ENCODE measurements at regions not wholly inside any gene's neighbourhood (a gene's known extent, or its start where the extent isn't known, plus 50 kb on each side); places are given as distances from the start of the nearest gene placed in this dataset.

DNA sequence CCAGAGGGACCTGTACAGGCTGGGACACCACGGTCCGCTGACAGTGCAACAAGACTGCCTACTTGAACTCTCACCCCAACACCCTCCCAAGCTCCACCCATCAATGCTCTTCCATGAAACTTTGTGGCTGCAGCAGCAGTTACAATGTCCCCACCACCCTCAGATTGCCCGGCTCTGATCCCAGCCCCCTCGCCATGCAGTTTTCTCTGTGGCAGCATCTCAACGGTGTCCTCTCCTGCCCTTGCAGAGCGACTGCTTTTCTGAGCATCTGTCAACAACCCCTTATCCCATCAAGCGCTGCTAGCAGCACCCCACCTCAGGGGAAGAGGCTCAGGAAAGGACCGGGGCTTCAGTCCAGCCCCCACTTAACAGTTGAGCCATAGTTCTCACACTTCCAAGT, 137.1 kb upstream of the NDUFV2 start:
- Histone ChIP-seq H2BK20ac (ENCODE audit: low read length) (no peak overlapping the region), H3K14ac (ENCODE audit: insufficient read length) (no peak overlapping the region), H4K8ac (ENCODE audit: extremely low read depth, insufficient read depth, low read length) (no peak overlapping the region), H3K9ac (replicated peaks in 1 of 4; ENCODE audit: extremely low read depth in 1 of 4, low read depth in 3 of 4, low read length in 3 of 4) (no peak overlapping the region), H3K79me1 (ENCODE audit: low read depth, low read length) (no peaks in the 10 kb centered on the region), H2BK5ac (ENCODE audit: low read depth, low read length) (0 out of 2 replicates have a peak overlapping the region, but pooled peaks have one; percentile 46), H2BK12ac (ENCODE audit: low read depth, low read length) (no peak overlapping the region), H3K23me2 (ENCODE audit: low read depth, low read length) (peaks cover 7% of the 10 kb centered on the region; the same call in 1 of the 2 replicates), H4K91ac (replicated peaks; ENCODE audit: insufficient read length, low read length) (no peak overlapping the region), H3K36me3 (ENCODE audit: control insufficient read depth in 2 of 4, insufficient read depth in 4 of 4, low read length in 3 of 4) (no peaks in the 10 kb centered on the region), H2BK15ac (ENCODE audit: low read length) (no peak overlapping the region), H3K4me2 (ENCODE audit: insufficient read depth in 1 of 2, low read depth in 2 of 2, low read length in 2 of 2) (no peak overlapping the region), H3K4me1 (replicated peaks in 1 of 4; ENCODE audit: control insufficient read depth in 3 of 4, insufficient read depth in 4 of 4, low read length in 3 of 4) (peaks cover 0 to 7% (median 0%) of the 10 kb centered on the region in 4 experiments; a peak in 3 of 7 replicates), H2BK120ac (replicated peaks; ENCODE audit: low read depth, low read length) (no peak overlapping the region), H3K9me3 (ENCODE audit: insufficient read depth in 2 of 2, low read depth in 1 of 2, low read length in 1 of 2) (no peaks in the 10 kb centered on the region), H2AFZ (ENCODE audit: low read length) (peak overlapping the region; percentile 47; the same call in 1 of the 2 replicates), H3K18ac (ENCODE audit: extremely low read depth, low read length) (peak overlapping the region; percentile 39; the same call in 1 of the 2 replicates), H3K56ac (replicated peaks; ENCODE audit: insufficient read length, low read depth, low read length) (no peak overlapping the region), H3K4ac (replicated peaks; ENCODE audit: insufficient read length, low read depth, low read length) (no peak overlapping the region), H3K4me3 (ENCODE audit: extremely low read depth in 1 of 4, insufficient read depth in 2 of 4, low read depth in 3 of 4, low read length in 4 of 4) (no peak overlapping the region), H3K79me2 (ENCODE audit: control insufficient read depth in 1 of 2, insufficient read depth in 2 of 2, low read length in 2 of 2) (no peaks in the 10 kb centered on the region), H4K5ac (ENCODE audit: insufficient read length, low read depth, low read length) (no peak overlapping the region), H3K27me3 (replicated peaks in 1 of 4; ENCODE audit: control insufficient read depth in 3 of 4, extremely low read depth in 1 of 4, insufficient read depth in 3 of 4, low read length in 3 of 4) (no peaks in the 10 kb centered on the region), H3K23ac (ENCODE audit: insufficient read length) (no peak overlapping the region), H2AK5ac (ENCODE audit: low read depth, low read length) (no peak overlapping the region), H3K27ac (ENCODE audit: low read depth, low read length) (no peak overlapping the region), H4K20me1 (replicated peaks in 1 of 2; ENCODE audit: control insufficient read depth in 1 of 2, insufficient read depth in 2 of 2, low read length in 2 of 2) (no peaks in the 10 kb centered on the region)
- FAIRE-seq (no peak), DNase-seq (ENCODE audit: low read depth in 1 of 2, low spot score in 2 of 2) (no peak)
- TF ChIP-seq, protein P1, sequence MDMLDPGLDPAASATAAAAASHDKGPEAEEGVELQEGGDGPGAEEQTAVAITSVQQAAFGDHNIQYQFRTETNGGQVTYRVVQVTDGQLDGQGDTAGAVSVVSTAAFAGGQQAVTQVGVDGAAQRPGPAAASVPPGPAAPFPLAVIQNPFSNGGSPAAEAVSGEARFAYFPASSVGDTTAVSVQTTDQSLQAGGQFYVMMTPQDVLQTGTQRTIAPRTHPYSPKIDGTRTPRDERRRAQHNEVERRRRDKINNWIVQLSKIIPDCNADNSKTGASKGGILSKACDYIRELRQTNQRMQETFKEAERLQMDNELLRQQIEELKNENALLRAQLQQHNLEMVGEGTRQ (IDR thresholded peaks at IDR 0.05; ENCODE audit: low read length): no peak
- no peak for TF ChIP-seq HDAC6 (IDR thresholded peaks at IDR 0.05; ENCODE audit: low read depth, low read length)
- no peak for TF ChIP-seq NANOG (IDR thresholded peaks at IDR 0.05; ENCODE audit: insufficient read depth, low read depth, low read length, poor library complexity, severe bottlenecking)
- CTCF ChIA-PET (ENCODE audit: partially characterized antibody): no interaction called here
- WGBS, 2 experiments (ENCODE audit: extremely low coverage in 1 of 2, insufficient coverage in 1 of 2, insufficient read length in 1 of 2, insufficient replicate concordance in 2 of 2, low coverage in 1 of 2, low lambda C conversion rate in 2 of 2, missing lambda C conversion rate in 1 of 2): 86% methylated on average over 8 of the region's 8 CpGs; no CpG with 5 or more reads in 1 of the 2 experiments
- POLR2A ChIA-PET (ENCODE audit: partially characterized antibody): no interaction called here

All from H1 (cell line).